ENCODE measurements at regions not wholly inside any gene's neighbourhood (a gene's known extent, or its start where the extent isn't known, plus 50 kb on each side); places are given as distances from the start of the nearest gene placed in this dataset.

- TF ChIP-seq ZNF263 (CRISPR knock-in tag; IDR thresholded peaks at IDR 0.05; ENCODE audit: low read depth) (no peak), NFATC4 (CRISPR knock-in tag; IDR thresholded peaks at IDR 0.05) (no peak), SP1 (CRISPR knock-in tag; conservative IDR thresholded peaks at IDR 0.05) (no peak), ZBTB43 (CRISPR knock-in tag; IDR thresholded peaks at IDR 0.05) (no peak), JUN (CRISPR knock-in tag; IDR thresholded peaks at IDR 0.05) (no peak), ZNF532 (CRISPR knock-in tag; IDR thresholded peaks at IDR 0.05; ENCODE audit: borderline replicate concordance) (no peak)
These were observed 915.5 kb downstream of the KCNJ2 start (continued) for GRCh38 chr17:71084838-71085237.

- Mint-ChIP-seq H3K9me3 (peaks cover under 1% of the 10 kb centered on the region), H3K27ac (no peak overlapping the region), H3K27me3 (ENCODE audit: low read depth) (no peaks in the 10 kb centered on the region), H3K4me1 (peaks cover 34% of the 10 kb centered on the region), H3K4me3 (no peak overlapping the region), H3K36me3 (peaks cover under 1% of the 10 kb centered on the region; the same call in 1 of the 2 replicates)
- DNase-seq (ENCODE audit: low spot score): peak; percentile 70
- no peak for TF ChIP-seq FOXJ3 (CRISPR knock-in tag; IDR thresholded peaks at IDR 0.05; ENCODE audit: borderline replicate concordance)
- TF ChIP-seq CTCF (IDR thresholded peaks at IDR 0.05): peak; percentile 63
- POLR2A ChIA-PET: no interaction called here
- CTCF ChIA-PET: interaction anchor here (0.6 to 2.3 kb wide), 13 partner anchors 24 to 1454 kb away, joined by 3 to 32 read pairs (median 5); partner anchors contain the start of genes KCNJ2 and SOX9
- peak; percentile 69 for ATAC-seq
These were observed 916.1 kb downstream of the KCNJ2 start for GRCh38 chr17:71085238-71086033.

GRCh38 chr17:71089431-71089830 is 920.1 kb downstream of the KCNJ2 start:
- POLR2A ChIA-PET: no interaction called here
- TF ChIP-seq ZNF232 (CRISPR knock-in tag; IDR thresholded peaks at IDR 0.05) (no peak), SOX15 (CRISPR knock-in tag; IDR thresholded peaks at IDR 0.05) (no peak), JUN (CRISPR knock-in tag; IDR thresholded peaks at IDR 0.05) (no peak), PREB (CRISPR knock-in tag; IDR thresholded peaks at IDR 0.05; ENCODE audit: borderline replicate concordance) (no peak), ZNF671 (CRISPR knock-in tag; IDR thresholded peaks at IDR 0.05) (no peak), ZNF532 (CRISPR knock-in tag; IDR thresholded peaks at IDR 0.05; ENCODE audit: borderline replicate concordance) (no peak), TEAD4 (CRISPR knock-in tag; IDR thresholded peaks at IDR 0.05) (no peak), ZNF219 (CRISPR knock-in tag; IDR thresholded peaks at IDR 0.05; ENCODE audit: borderline replicate concordance) (no peak), PRDM15 (CRISPR knock-in tag; IDR thresholded peaks at IDR 0.05) (no peak)

More at GRCh38 chr17:71089431-71089830, 920.1 kb downstream of the KCNJ2 start:
- Mint-ChIP-seq H3K4me3 (no peak overlapping the region), H3K36me3 (peaks cover 27% of the 10 kb centered on the region), H3K9me3 (peaks cover 31% of the 10 kb centered on the region), H3K27me3 (ENCODE audit: low read depth) (no peaks in the 10 kb centered on the region), H3K4me1 (peaks cover 12% of the 10 kb centered on the region), H3K27ac (no peak overlapping the region)
- DNase-seq (ENCODE audit: low spot score): no peak
- no peak for ATAC-seq
- CTCF ChIA-PET: no interaction called here
